ENCODE measurements at regions not wholly inside any gene's neighbourhood (a gene's known extent, or its start where the extent isn't known, plus 50 kb on each side); places are given as distances from the start of the nearest gene placed in this dataset.
"Not testable (repeated sequence)": the region's sequence is repeated elsewhere in the genome, so short reads cannot be mapped to it uniquely, and the experiment has no call there.

DNA sequence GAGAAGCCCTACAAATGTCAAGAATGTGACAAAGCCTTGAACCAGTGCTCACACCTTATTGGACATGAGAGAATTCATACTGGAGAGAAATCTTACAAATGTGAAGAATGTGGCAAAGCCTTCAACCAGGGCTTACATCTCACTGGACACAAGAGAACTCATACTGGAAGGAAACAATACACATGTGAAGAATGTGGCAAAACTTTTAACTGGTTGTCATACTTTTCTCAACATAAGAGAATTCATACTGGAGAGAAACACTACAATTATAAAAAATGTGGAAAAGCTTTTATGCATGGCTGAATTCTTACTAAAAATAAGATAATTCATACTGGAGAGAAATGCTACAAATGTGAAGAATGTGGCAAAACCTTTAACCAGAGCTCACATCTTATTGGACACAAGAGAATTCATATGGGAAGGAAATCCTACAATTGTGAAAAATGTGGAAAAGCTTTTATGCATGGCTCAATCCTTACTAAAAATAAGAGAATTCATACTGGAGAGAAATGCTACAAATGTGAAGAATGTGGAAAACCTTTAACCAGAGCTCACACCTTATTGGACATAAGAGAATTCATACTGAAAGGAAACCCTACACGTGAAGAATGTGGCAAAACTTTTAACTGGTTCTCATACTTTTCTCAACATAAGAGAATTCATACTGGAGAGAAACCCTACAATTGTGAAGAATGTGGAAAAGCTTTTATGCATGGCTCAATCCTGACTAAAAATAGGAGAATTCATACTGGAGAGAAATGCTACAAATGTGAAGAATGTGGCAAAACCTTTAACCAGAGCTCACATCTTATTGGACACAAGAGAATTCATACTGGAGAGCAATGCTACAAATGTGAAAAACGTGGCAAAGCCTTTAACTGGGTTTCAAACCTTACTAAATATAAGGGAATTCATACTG is 350.6 kb upstream of the NUPR2 start:
- DNase-seq = not testable (repeated sequence)

DNA sequence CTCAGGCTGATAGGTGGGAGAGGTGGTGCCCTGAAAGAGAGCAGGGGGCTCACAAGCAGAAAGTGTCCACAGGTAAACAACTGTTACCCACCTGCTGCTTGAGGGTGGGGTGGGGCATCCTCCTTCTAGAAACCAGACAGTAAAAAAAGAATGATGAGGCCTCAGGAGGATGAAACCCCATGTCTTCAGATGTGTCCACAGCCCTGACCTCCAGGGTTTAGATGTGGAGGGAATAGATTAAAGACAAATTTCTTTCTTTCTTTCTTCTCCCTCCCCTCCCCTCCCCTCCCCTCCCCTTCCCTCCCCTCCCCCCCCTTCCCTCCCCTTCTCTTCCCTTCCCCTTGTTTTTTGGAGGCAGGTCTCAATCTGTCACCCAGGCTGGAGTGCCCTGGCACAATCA is 333.5 kb upstream of the NUPR2 start:
- no peak for DNase-seq

- DNase-seq = no peak
Observed at GRCh38 chr7:56447864-56448693, 331.9 kb upstream of the NUPR2 start.

DNA sequence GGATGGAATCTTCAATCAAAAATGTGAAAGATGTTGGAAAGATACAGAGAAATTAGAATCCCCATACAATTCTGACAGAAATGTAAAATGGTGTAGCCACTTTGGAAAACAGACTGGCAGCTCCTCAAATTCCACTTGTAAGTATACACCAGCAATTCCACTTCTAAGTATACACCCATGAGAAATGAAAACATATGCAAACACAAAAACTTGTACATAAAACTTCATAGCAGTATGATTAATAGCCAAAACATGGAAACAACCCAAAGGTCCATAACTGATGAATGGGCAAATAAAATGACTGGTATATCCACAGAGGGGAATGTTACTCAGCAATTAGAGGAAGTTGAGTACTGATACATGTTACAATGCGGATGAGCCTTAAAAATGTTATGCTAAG is 304.3 kb upstream of the NUPR2 start:
- not testable (repeated sequence) for DNase-seq

DNA sequence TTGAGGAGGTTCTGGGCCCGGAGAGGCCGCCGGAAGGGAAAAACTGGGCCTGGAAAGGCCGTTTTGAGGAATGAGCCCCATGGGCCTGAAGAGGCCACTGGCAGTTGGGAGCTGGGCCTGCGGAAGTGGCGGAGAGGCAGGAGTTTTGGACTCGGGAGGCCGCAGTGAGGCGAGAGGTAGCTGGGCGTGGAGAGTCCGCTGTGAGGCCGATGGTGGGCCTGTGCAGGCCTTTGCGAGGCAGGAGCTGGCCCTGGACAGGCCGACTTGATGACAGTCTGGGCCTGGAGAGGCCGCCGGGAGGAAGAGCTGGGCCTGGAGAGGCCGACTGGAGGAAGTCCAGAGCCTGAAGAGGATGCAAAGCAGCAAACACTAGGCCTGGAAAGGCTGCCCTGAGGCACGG is 259.0 kb upstream of the NUPR2 start:
- DNase-seq = no peak

DNA sequence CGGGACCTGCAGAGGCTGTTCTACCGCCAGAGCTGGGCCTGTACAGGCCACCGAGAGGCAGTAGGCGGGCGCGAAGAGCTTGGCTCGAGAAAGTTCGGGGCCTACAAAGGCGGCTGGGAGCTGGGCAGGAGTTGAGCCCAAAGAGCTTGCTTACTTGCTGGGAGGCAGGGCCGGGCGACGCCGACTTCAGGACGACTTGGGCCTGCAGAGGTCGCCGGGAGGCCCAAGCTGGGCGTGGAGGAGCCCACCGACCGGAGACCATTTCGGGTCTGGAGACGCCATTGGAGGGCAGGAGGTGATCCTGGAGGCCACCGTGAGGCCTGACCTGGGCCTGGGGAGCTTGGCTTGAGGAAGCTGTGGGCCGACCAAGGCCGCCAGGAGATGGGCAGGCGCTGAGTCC is 258.4 kb upstream of the NUPR2 start:
- DNase-seq = not testable (repeated sequence)

- not testable (repeated sequence) for DNase-seq
Observed at GRCh38 chr7:56373314-56373713, 257.1 kb upstream of the NUPR2 start.

DNA sequence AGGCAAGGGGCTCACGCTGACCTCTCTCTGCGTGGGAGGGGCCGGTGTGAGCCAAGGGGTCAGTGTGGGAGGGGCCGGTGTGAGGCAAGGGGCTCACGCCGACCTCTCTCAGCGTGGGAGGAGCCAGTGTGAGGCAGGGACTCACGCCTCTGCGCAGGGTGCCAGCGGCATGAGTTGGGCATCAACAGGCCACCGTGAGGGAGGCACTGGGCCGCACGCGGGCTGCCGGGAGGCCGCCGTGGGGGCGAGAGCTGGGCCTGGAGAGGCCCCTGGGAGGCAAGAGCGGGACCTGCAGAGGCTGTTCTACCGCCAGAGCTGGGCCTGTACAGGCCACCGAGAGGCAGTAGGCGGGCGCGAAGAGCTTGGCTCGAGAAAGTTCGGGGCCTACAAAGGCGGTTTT is 255.6 kb upstream of the NUPR2 start:
- not testable (repeated sequence) for DNase-seq

DNA sequence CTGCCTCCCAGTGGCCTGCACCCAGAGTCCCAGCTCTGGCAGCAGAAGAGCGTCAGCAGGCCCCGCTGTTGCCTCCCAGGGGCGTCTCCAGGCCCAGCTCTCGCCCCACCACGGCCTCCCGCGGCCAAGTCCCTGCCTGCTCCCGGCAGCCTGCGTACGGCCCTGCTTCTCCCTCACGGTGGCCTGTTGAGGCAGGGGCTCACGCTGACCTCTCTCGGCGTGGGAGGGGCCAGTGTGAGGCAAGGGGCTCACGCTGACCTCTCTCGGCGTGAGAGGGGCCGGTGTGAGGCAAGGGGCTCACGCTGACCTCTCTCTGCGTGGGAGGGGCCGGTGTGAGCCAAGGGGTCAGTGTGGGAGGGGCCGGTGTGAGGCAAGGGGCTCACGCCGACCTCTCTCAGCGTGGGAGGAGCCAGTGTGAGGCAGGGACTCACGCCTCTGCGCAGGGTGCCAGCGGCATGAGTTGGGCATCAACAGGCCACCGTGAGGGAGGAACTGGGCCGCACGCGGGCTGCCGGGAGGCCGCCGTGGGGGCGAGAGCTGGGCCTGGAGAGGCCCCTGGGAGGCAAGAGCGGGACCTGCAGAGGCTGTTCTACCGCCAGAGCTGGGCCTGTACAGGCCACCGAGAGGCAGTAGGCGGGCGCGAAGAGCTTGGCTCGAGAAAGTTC is 254.1 kb upstream of the NUPR2 start:
- not testable (repeated sequence) for DNase-seq

- DNase-seq = not testable (repeated sequence)
Observed at GRCh38 chr7:56367914-56368313, 251.7 kb upstream of the NUPR2 start.

DNA sequence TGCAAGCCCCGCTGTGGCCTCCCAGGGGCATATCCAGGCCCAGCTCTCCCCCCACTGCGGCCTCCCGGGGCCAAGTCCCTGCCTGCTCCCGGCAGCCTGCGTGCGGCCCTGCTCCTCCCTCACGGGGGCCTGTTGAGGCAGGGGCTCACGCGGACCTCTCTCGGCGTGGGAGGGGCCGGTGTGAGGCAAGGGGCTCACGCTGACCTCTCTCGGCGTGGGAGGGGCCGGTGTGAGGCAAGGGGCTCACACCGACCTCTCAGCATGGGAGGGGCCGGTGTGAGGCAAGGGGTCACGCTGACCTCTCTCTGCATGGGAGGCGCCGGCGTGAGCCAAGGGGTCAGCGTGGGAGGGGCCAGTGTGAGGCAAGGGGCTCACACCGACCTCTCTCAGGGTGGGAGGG is 251.2 kb upstream of the NUPR2 start:
- not testable (repeated sequence) for DNase-seq

GRCh38 chr7:56366701-56367100 is 250.5 kb upstream of the NUPR2 start:
- not testable (repeated sequence) for DNase-seq

GRCh38 chr7:56352576-56352975 is 236.4 kb upstream of the NUPR2 start:
- DNase-seq = not testable (repeated sequence)

DNA sequence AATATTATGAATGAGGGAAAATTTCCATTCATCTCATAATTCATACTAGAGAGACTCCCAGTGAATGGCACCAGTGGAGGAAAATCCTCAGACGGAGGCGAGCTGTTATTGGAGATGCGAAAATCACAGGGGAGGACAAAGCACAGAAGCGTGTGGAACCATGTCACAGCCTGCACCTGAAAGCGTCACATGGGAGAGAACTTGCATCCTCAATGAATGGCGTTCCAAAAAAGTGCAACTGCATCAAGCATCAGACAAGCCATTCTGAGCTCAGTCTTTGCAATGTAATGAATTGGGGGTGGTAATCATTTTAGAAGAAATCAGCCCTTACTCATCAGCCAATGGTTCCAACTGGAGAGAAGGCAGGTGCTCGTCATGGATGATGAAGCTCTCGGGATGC is 235.0 kb upstream of the NUPR2 start:
- DNase-seq = not testable (repeated sequence)

DNA sequence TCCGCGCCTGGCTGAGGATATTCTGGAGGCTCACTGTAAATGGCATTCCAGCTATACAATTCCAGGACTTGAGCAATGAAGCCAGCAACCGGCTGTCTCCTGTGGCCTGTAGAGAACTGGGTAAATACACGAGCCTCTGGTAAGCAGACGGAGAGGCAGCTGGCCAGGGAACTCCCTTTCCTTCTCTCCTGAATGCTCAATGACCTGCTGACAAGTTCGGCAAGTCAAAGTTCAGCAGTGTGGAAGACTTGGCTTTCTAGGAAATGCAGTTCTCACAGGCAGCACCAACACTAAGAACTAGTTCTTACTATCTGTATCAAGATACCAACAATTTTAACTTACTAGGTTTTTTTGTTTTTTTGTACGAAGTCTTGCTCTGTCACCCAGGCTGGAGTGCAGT is 232.1 kb upstream of the NUPR2 start:
- DNase-seq = not testable (repeated sequence)

- not testable (repeated sequence) for DNase-seq
Observed at GRCh38 chr7:56328327-56328726, 212.1 kb upstream of the NUPR2 start.

DNA sequence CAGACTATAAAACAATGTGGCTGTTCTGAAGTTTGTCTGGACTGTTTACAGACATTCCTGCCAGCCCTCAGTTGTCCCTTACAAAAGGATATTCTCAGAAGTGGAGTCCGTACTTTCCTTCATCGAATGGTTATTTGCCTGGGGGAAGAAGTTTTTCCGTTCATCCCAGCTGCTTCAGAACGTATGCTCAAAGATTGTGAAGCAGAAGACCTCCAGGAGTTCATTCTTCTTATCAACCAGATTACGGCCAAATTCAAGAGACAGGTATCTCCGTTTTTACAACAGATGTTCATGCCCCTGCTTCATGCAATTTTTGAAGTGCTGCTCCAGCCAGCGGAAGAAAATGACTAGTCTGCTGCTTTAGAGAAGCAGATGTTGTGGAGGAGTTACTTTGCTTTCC is 174.3 kb upstream of the NUPR2 start:
- DNase-seq = no peak

DNA sequence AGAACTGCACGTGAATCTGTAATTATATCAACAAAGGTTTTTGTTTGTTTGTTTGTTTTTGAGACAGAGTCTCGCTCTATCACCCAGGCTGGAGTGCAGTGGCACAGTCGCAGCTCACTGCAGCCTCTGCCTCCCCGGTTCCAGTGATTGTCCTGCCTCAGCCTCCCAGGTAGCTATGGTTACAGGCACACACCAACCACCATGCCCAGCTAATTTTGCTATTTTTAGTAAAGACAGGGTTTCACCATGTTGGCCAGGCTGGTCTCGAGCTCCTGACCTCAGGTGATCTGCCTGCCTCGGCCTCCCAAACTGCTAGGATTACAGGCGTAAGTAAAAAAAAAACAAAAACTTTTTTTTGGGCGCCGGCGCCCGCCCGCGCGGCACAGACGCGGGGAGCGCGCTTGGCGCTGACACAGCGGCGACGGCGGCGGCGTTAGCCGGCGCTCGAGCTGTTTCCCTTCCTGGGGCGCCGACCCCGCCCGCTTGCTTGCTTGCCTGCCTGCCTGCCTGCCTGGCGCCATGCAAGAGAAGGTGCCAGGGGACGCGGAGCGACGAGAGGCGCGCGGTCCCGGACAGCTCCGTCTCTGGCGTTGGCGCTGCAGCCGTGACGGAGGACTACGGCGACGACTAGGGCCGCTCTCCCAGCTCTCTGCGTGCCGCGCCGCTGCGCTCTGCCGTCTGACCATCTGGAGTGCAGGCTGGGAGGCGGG is 171.4 kb upstream of the NUPR2 start:
- DNase-seq = peak; percentile 1

DNA sequence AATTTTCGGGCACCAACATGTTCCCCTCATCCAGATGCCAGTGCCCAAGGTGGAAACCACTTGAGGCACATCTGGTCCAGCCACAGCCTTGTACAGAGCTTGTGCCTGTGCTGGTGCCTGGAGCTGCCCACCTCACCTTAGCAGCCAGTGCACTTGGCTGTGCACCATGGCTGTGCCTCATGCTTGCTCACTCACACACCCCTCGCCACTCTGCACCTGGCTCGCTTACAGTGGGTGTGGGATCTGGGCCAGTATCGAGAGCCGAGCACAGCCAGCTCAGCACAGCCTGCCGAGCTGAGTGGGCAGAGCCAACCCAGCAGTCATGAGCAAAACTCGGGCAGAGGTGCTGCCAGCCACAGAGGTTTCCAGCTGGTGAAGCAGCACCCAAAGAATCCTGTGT is 139.9 kb upstream of the NUPR2 start:
- DNase-seq = no peak

DNA sequence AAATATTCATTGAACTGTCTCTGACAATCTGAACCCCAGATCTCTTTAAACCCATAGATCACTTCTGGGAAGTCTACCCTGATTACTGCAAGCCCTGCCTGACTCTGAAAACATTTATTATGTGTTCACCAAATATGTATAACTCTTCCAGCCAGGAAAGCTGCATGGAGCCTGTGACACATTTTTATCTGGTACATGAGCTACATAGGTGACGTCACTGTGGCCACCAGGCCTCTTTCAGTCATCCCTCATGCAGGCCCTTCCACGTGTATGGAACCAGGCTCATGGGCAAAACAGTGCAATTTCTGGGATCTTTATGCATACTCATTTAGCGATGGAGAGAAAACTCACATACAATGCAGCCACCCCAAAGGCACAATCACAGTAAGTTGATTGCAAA is 133.9 kb upstream of the NUPR2 start:
- no peak for DNase-seq

DNA sequence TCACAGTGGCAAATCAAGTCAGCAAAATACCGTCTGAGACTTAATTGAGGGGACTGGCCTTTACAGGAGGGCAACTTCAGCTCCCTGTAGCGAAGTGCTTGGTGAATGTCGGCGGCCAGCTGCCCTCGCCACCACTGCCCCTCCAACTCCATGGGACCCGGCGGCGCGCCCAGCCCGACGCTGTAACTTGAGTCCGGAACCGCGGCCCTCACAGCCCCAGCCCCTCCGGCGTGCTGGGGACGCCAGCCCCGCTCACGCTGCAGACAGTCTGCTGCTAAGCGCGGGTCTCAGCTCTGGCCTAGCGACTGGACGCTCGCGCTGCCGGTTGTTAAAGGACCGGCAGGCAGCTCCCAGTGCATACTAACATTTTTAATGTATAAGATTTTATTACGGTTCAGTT is 113.4 kb upstream of the NUPR2 start:
- DNase-seq = no peak

DNA sequence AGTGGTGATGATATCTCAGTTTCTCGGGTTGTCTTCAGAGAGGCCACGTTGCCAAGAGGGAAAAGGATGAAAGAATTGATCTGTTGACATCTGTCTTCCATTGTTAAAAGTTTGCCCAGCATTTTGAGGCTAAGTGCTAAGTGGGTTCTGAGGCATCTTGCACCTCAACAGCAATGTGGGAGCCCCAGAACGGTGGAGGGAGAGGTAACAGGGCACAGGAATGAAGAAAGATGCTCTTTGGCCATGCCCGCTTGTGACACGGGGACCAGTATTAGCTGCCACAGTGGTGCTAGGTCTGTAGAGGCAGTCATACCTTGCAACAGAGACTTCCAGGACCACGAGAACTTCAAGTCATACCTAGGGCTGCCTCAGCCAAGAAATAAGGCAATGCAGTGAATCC is 106.6 kb upstream of the NUPR2 start:
- no peak for DNase-seq
